Fibroblast of pulmonary artery (primary cell): ENCODE measurements at regions not wholly inside any gene's neighbourhood (a gene's known extent, or its start where the extent isn't known, plus 50 kb on each side); places are given as distances from the start of the nearest gene placed in this dataset.
A peak's percentile ranks its signal among the peaks of the same experiment; 100 is the strongest.

Source experiments
- DNase-seq: peaks from one replicate; pipeline ENCODE4 v3.0.0-alpha.2; 2010; ENCODE audit warnings: low read depth
- H3K4me3 ChIP-seq: replicated peaks from 2 replicates; pipeline ENCODE4 v1.5.1; 2011; ENCODE audit warnings: low read depth, mild to moderate bottlenecking, control low read depth, low read length, moderate library complexity
- TF ChIP-seq, protein P1 (sequence below): IDR thresholded peaks from 2 replicates; pipeline ENCODE4 v1.5.1; 2011; ENCODE audit warnings: mild to moderate bottlenecking, control low read depth, low read length, inconsistent platforms; ENCODE audit errors: missing control alignments

DNA sequence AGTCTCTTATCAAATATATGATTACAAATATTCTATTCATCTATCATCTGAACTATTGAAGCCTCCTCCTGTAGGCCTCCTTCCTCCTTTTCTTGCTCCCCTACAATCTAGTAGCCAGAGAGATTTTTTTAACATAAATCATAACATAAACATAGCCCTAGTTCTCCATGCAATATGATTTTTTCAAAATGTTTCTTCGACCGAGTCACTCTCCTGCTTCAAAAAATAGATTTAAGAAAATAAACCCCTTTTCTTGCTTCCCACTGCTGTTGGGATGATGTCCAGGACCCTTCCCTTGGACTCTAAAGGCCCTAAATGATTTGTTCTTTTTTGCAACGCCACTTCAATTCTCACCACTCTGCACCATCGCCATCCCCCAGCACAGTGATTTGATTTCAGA, 319.7 kb upstream of the TSHZ3 start:
- TF ChIP-seq, protein P1, sequence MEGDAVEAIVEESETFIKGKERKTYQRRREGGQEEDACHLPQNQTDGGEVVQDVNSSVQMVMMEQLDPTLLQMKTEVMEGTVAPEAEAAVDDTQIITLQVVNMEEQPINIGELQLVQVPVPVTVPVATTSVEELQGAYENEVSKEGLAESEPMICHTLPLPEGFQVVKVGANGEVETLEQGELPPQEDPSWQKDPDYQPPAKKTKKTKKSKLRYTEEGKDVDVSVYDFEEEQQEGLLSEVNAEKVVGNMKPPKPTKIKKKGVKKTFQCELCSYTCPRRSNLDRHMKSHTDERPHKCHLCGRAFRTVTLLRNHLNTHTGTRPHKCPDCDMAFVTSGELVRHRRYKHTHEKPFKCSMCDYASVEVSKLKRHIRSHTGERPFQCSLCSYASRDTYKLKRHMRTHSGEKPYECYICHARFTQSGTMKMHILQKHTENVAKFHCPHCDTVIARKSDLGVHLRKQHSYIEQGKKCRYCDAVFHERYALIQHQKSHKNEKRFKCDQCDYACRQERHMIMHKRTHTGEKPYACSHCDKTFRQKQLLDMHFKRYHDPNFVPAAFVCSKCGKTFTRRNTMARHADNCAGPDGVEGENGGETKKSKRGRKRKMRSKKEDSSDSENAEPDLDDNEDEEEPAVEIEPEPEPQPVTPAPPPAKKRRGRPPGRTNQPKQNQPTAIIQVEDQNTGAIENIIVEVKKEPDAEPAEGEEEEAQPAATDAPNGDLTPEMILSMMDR, result no peak
- H3K4me3 ChIP-seq, result no peak overlapping the region
- no peak for DNase-seq

DNA sequence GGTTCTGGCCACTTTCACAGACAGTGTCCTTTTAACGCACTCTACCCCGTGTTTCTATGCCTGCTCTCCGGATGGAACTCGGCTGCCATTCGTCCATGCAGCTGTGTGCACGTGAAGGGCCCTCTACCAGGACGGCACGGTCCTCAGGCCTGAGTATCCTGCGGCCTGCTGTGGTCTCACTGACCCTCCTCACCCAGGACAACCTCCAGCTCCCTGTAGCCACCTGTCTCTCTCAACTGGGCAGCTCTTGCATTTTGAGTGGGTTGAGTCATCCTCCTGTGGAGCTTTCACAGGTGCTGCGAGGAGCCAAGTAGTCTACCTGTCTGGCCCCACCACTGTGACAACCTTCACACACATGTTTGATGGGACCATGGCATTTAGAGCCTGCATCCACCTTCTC, 321.7 kb upstream of the TSHZ3 start:
- no peak overlapping the region for H3K4me3 ChIP-seq
- no peak for DNase-seq
- TF ChIP-seq, protein P1, result no peak

DNA sequence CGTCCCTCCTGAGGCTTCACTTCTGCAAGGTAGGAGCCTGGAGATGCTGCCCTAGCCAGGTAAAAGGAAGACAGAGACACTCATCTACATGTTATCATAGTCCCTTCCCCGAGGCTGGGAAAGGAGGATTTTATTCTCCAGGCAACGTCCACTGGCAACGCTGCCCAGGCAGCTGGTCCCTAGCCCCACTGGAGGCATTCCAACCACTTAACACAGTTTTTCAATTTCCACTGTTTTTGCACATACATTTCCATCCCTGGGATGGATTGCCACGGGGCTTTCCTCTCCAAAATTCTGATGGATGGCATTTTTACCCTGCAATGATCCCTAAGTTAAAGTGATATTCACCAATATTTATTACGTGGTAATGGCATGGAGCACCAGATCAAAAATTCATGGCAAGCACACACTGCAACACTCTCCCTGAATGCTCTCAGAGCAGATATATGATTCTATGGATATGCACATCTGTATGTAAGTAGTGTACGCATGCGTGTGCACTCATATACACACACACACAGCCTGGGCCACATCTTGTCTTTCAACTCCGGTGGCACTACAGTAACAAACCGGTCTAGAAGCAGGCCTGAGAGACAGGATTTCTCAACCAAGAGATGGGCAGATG, 322.3 kb upstream of the TSHZ3 start:
- TF ChIP-seq, protein P1, result no peak
- no peak overlapping the region for H3K4me3 ChIP-seq
- no peak for DNase-seq

DNA sequence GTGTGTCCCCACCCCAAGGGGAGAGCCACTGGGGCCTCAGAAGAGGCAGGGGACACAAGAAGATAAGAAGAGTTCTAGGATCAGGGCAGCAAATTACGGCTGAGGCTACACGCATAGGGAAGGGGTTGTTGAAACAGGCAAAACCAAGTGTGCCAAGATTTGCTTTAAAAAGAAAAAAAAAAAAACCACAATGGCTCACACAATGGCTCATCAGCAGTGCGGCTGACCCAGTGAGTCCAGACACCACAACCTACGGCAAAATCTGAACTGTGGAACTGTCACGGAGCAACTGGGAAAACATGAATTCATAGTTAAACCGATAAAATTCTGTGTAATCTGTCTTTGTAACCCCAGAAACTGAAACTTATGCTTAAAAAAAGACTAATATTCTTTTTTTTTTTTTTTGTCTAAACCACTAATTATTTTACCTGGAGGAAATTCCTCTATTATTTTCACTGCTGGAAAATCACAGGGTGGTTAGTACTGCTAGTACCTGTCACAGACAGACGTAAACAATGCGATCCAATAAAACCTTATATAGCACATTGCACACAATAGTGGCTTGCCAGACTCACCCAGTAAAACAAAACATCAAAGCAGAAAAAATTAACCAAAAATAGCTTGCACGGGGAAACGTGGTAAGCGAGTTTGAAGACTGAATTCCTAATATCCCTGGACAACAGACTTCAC, 325.4 kb upstream of the TSHZ3 start:
- DNase-seq, result no peak
- TF ChIP-seq, protein P1, result no peak
- no peak overlapping the region for H3K4me3 ChIP-seq

DNA sequence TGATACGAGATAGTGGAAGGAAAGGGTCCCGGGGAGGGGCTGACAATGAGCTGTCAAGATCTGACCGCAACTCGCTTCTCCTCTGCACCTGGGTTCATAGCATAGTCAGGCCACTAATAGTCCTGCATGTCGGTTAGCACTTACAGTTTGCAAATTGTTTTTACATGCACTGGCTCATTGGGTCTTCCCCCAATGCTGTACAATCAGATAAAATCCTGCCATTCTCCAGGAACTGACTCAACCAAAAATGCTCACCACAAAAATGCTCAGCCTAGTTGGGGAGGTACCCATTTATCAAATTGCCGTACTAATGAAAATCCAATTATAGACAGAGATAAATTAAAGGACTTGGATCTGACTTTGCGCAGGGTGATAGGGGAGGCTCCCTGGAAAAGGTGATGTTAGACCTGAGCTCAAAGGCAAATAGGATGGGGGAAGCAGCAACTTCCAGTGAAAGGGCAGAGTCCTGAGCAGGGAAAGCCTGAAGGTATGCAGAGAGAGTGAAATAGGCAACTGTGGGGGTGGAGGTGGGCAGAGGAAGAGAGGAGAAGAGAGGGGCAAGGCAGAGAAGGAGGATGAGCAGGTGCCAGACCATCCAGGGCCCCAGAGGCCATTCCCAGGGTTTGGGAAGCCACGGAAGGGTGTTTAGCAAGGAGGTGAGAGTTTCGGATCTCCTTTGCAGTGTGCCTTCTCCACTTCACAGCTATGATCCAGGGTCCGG, 326.1 kb upstream of the TSHZ3 start:
- H3K4me3 ChIP-seq, result no peak overlapping the region
- TF ChIP-seq, protein P1, result no peak
- DNase-seq, result peak; percentile 6

DNA sequence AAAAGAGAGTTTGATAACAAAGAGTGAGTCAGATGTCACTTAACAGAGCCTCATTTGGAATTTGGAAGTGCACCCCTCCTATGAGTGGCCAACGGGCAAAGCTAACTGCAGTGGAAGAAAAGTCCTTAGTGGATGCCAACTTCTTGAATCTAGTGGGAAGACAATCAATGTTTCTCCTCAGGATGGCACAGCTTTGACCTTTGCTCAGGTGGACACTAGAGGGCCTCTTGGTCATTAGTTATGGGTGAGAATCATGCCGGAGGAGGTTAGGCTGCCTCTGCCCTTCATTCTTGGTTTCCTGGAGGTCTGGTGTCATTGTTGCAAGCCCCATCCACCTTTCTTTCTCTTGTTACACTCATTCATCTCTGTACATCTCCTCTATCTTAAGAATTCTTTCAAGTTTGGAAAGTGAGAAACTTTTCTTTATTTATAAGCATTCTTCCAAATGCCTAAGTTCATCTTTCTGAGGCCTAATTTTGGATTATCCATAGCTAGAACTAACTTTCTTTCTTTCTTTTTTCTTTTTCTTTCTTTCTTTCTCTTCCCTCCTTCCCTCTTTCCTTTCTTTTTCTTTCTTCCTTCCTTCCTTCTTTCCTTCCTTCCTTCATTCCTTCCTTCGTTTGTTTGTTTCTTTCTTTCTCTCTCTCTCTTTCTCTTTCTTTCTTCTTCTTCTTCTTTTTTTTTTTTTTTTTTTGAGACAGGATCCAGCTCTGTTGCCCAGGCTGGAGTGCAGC, 327.2 kb upstream of the TSHZ3 start:
- TF ChIP-seq, protein P1, result no peak
- DNase-seq, result no peak
- H3K4me3 ChIP-seq, result no peak overlapping the region
